SK-N-SH treated with all-trans-retinoic acid at 6 μM for 48 hours (cell line): ENCODE measurements at regions not wholly inside any gene's neighbourhood (a gene's known extent, or its start where the extent isn't known, plus 50 kb on each side); places are given as distances from the start of the nearest gene placed in this dataset.

Experiments used
- CREB5 ChIP-seq: fragments of 250-450 bp; sonication (Bioruptor Pico); IDR thresholded peaks from 2 replicates; pipeline ENCODE4 v1.5.1; 2020; ENCODE audit warnings: low read depth, mild to moderate bottlenecking, moderate library complexity
- CSDC2 ChIP-seq: fragments of 250-450 bp; sonication (Bioruptor Pico); IDR thresholded peaks from 2 replicates; pipeline ENCODE4 v1.5.0; 2020; ENCODE audit warnings: mild to moderate bottlenecking, moderate library complexity
- ISL1 ChIP-seq: fragments of 250-450 bp; sonication (Bioruptor Pico); IDR thresholded peaks from 2 replicates; pipeline ENCODE4 v2.1.2; 2022; ENCODE audit warnings: mild to moderate bottlenecking, moderate library complexity
- POU6F1 ChIP-seq: fragments of 250-450 bp; sonication (Bioruptor Pico); IDR thresholded peaks from 2 replicates; pipeline ENCODE4 v1.8.0; 2021; ENCODE audit warnings: low read depth, mild to moderate bottlenecking, moderate library complexity, borderline replicate concordance
- PPARA ChIP-seq: fragments of 250-450 bp; sonication (Bioruptor Pico); IDR thresholded peaks from 2 replicates; pipeline ENCODE4 v1.5.0; 2020; ENCODE audit warnings: mild to moderate bottlenecking, borderline replicate concordance
- ZC3H10 ChIP-seq: fragments of 250-450 bp; sonication (Bioruptor Pico); IDR thresholded peaks from 2 replicates; pipeline ENCODE4 v1.5.1; 2021; ENCODE audit warnings: mild to moderate bottlenecking, moderate library complexity
- ZFP3 ChIP-seq: fragments of 250-450 bp; sonication (Bioruptor Pico); IDR thresholded peaks from 2 replicates; pipeline ENCODE4 v1.5.0; 2020; ENCODE audit warnings: mild to moderate bottlenecking, moderate library complexity
- ZFP30 ChIP-seq: fragments of 450-650 bp; formaldehyde crosslinking; IDR thresholded peaks from 2 replicates; pipeline ENCODE4 v1.5.0; 2022; ENCODE audit warnings: mild to moderate bottlenecking, moderate library complexity
- ZNF565 ChIP-seq: fragments of 450-650 bp; formaldehyde crosslinking; conservative IDR thresholded peaks from 2 replicates; pipeline ENCODE4 v1.5.0; 2020; ENCODE audit warnings: low read depth, mild to moderate bottlenecking, moderate library complexity

- no peak for TF ChIP-seq CSDC2 (CRISPR knock-in tag)
- no peak for TF ChIP-seq ZNF565 (CRISPR knock-in tag)
- no peak for TF ChIP-seq ZC3H10 (CRISPR knock-in tag)
- TF ChIP-seq ZFP3 (CRISPR knock-in tag), result no peak
- TF ChIP-seq POU6F1 (CRISPR knock-in tag), result no peak
- TF ChIP-seq CREB5 (CRISPR knock-in tag), result no peak
- TF ChIP-seq PPARA (CRISPR knock-in tag), result no peak
- TF ChIP-seq ISL1, result no peak
- no peak for TF ChIP-seq ZFP30
These were observed 497.2 kb upstream of the CDH5 start for GRCh38 chr16:65869261-65869660.
